Occipital lobe (tissue), 1 donor: ENCODE measurements at regions not wholly inside any gene's neighbourhood (a gene's known extent, or its start where the extent isn't known, plus 50 kb on each side); places are given as distances from the start of the nearest gene placed in this dataset.

Source experiments
- DNase-seq: peaks from one replicate; lab custom pipeline; 2025; lab: John Stamatoyannopoulos, UW

GRCh38 chr9:88812938-88813637 is 178.2 kb upstream of the S1PR3 start:
- DNase-seq = no peak

- DNase-seq = no peak
Observed at GRCh38 chr9:88813638-88814209, 177.5 kb upstream of the S1PR3 start.

- DNase-seq = peak; percentile 63
Observed at GRCh38 chr9:88814577-88814976, 176.7 kb upstream of the S1PR3 start.

- DNase-seq = no peak
Observed at GRCh38 chr9:88816141-88816540, 175.1 kb upstream of the S1PR3 start.

- no peak for DNase-seq
Observed at GRCh38 chr9:88816591-88816990, 174.7 kb upstream of the S1PR3 start.

- DNase-seq = no peak
Observed at GRCh38 chr9:88817628-88818027, 173.6 kb upstream of the S1PR3 start.

- DNase-seq = no peak
Observed at GRCh38 chr9:88818495-88819201, 172.6 kb upstream of the S1PR3 start.

- no peak for DNase-seq
Observed at GRCh38 chr9:88819476-88819875, 171.8 kb upstream of the S1PR3 start.

GRCh38 chr9:88820055-88820454 is 171.2 kb upstream of the S1PR3 start:
- DNase-seq = no peak

GRCh38 chr9:88821033-88821745 is 170.1 kb upstream of the S1PR3 start:
- DNase-seq = no peak

- no peak for DNase-seq
Observed at GRCh38 chr9:88821746-88822106, 169.5 kb upstream of the S1PR3 start.

- no peak for DNase-seq
Observed at GRCh38 chr9:88824711-88825110, 166.6 kb upstream of the S1PR3 start.

- no peak for DNase-seq
Observed at GRCh38 chr9:88826181-88826580, 165.1 kb upstream of the S1PR3 start.

- DNase-seq = no peak
Observed at GRCh38 chr9:88826771-88827181, 164.5 kb upstream of the S1PR3 start.

GRCh38 chr9:88828018-88828417 is 163.2 kb upstream of the S1PR3 start:
- no peak for DNase-seq

GRCh38 chr9:88828492-88828974 is 162.7 kb upstream of the S1PR3 start:
- no peak for DNase-seq

GRCh38 chr9:88829276-88829675 is 162.0 kb upstream of the S1PR3 start:
- DNase-seq = no peak

- no peak for DNase-seq
Observed at GRCh38 chr9:88831713-88832407, 159.4 kb upstream of the S1PR3 start.

GRCh38 chr9:88833946-88834345 is 157.3 kb upstream of the S1PR3 start:
- no peak for DNase-seq

GRCh38 chr9:88835038-88835466 is 156.2 kb upstream of the S1PR3 start:
- DNase-seq = no peak

- no peak for DNase-seq
Observed at GRCh38 chr9:88835772-88836171, 155.5 kb upstream of the S1PR3 start.
